ENCODE measurements at regions not wholly inside any gene's neighbourhood (a gene's known extent, or its start where the extent isn't known, plus 50 kb on each side); places are given as distances from the start of the nearest gene placed in this dataset.

- Histone ChIP-seq H3K4me1 (ENCODE audit: low read length) (peaks cover 18% of the 10 kb centered on the region), H3F3A (ENCODE audit: insufficient read depth, low read length) (peaks cover 16% of the 10 kb centered on the region), H3K36me3 (replicated peaks; ENCODE audit: insufficient read depth, low read length) (no peaks in the 10 kb centered on the region), H3K9me3 (replicated peaks; ENCODE audit: insufficient read depth, low read length) (no peaks in the 10 kb centered on the region), H3K9ac (ENCODE audit: low read length) (no peak overlapping the region), H3K4me2 (ENCODE audit: low read depth, low read length) (no peak overlapping the region), H3K79me2 (ENCODE audit: low read length) (no peaks in the 10 kb centered on the region), H3K27ac (ENCODE audit: low read length) (no peak overlapping the region), H2AFZ (ENCODE audit: low read length) (no peak overlapping the region), H4K20me1 (ENCODE audit: insufficient read depth, low read length) (no peaks in the 10 kb centered on the region), H3K9me2 (replicated peaks; ENCODE audit: insufficient read depth, low read length) (no peaks in the 10 kb centered on the region), H3K27me3 (replicated peaks; ENCODE audit: insufficient read depth, low read length) (no peaks in the 10 kb centered on the region), H3K4me3 (ENCODE audit: low read length) (no peak overlapping the region)
- no peak for DNase-seq
- no peak for TF ChIP-seq EZH2phosphoT487 (IDR thresholded peaks at IDR 0.05; ENCODE audit: low read length)
- TF ChIP-seq EZH2 (optimal IDR thresholded peaks at IDR 0.05; ENCODE audit: low read depth, low read length) = no peak
- no peak for TF ChIP-seq CTCF (IDR thresholded peaks at IDR 0.05; ENCODE audit: low read length)
Observed at GRCh38 chr1:228801068-228801467, 65.8 kb downstream of the RHOU start.

GRCh38 chr1:228802386-228803220, 67.3 kb downstream of the RHOU start:
- DNase-seq = no peak
- Histone ChIP-seq H3K27me3 (replicated peaks; ENCODE audit: insufficient read depth, low read length) (no peaks in the 10 kb centered on the region), H3K4me2 (ENCODE audit: low read depth, low read length) (no peak overlapping the region), H3K4me1 (ENCODE audit: low read length) (peaks cover 18% of the 10 kb centered on the region), H3K9me2 (replicated peaks; ENCODE audit: insufficient read depth, low read length) (no peaks in the 10 kb centered on the region), H3F3A (ENCODE audit: insufficient read depth, low read length) (peaks cover 16% of the 10 kb centered on the region), H3K4me3 (ENCODE audit: low read length) (no peak overlapping the region), H2AFZ (ENCODE audit: low read length) (no peak overlapping the region), H3K27ac (ENCODE audit: low read length) (no peak overlapping the region), H3K9me3 (replicated peaks; ENCODE audit: insufficient read depth, low read length) (no peaks in the 10 kb centered on the region), H4K20me1 (ENCODE audit: insufficient read depth, low read length) (no peaks in the 10 kb centered on the region), H3K36me3 (replicated peaks; ENCODE audit: insufficient read depth, low read length) (no peaks in the 10 kb centered on the region), H3K79me2 (ENCODE audit: low read length) (no peaks in the 10 kb centered on the region), H3K9ac (ENCODE audit: low read length) (no peak overlapping the region)
- TF ChIP-seq EZH2phosphoT487 (IDR thresholded peaks at IDR 0.05; ENCODE audit: low read length) (no peak), CTCF (IDR thresholded peaks at IDR 0.05; ENCODE audit: low read length) (no peak), EZH2 (optimal IDR thresholded peaks at IDR 0.05; ENCODE audit: low read depth, low read length) (no peak)

- no peak overlapping the region for H3K9ac ChIP-seq (ENCODE audit: low read length)
- no peak overlapping the region for H2AFZ ChIP-seq (ENCODE audit: low read length)
- no peaks in the 10 kb centered on the region for H3K27me3 ChIP-seq (replicated peaks; ENCODE audit: insufficient read depth, low read length)
- H3K4me1 ChIP-seq (ENCODE audit: low read length) = peaks cover 18% of the 10 kb centered on the region
- peaks cover 16% of the 10 kb centered on the region for H3F3A ChIP-seq (ENCODE audit: insufficient read depth, low read length)
- no peak for TF ChIP-seq EZH2phosphoT487 (IDR thresholded peaks at IDR 0.05; ENCODE audit: low read length)
- no peak for TF ChIP-seq EZH2 (optimal IDR thresholded peaks at IDR 0.05; ENCODE audit: low read depth, low read length)
- TF ChIP-seq CTCF (IDR thresholded peaks at IDR 0.05; ENCODE audit: low read length) = no peak
- H3K9me3 ChIP-seq (replicated peaks; ENCODE audit: insufficient read depth, low read length) = no peaks in the 10 kb centered on the region
- DNase-seq = no peak
- no peaks in the 10 kb centered on the region for H4K20me1 ChIP-seq (ENCODE audit: insufficient read depth, low read length)
- H3K27ac ChIP-seq (ENCODE audit: low read length) = no peak overlapping the region
- no peaks in the 10 kb centered on the region for H3K79me2 ChIP-seq (ENCODE audit: low read length)
- H3K4me2 ChIP-seq (ENCODE audit: low read depth, low read length) = no peak overlapping the region
- no peaks in the 10 kb centered on the region for H3K9me2 ChIP-seq (replicated peaks; ENCODE audit: insufficient read depth, low read length)
- H3K36me3 ChIP-seq (replicated peaks; ENCODE audit: insufficient read depth, low read length) = no peaks in the 10 kb centered on the region
- no peak overlapping the region for H3K4me3 ChIP-seq (ENCODE audit: low read length)
Observed at GRCh38 chr1:228803421-228803820, 68.1 kb downstream of the RHOU start.
